OCI-LY7 (cell line): ENCODE measurements at regions not wholly inside any gene's neighbourhood (a gene's known extent, or its start where the extent isn't known, plus 50 kb on each side); places are given as distances from the start of the nearest gene placed in this dataset.

Experiments
- BruUV-seq: library from RNA; stranded (reverse); fragments of 400-500 nt; replicated peaks from 2 replicates; lab custom pipeline; 2021; lab: Mats Ljungman, UMichigan
- CTCF ChIA-PET: fragments of 300-600 bp; sonication (Branson Sonifier 250); formaldehyde crosslinking; loops from one replicate; lab custom pipeline; 2022; ENCODE audit warnings: antibody characterized with exemption; ENCODE audit not compliant: unreplicated experiment; lab: Charles Lee
- POLR2A ChIA-PET: fragments of 300-600 bp; sonication (Branson Sonifier 250); formaldehyde crosslinking; loops from one replicate; lab custom pipeline; 2022; ENCODE audit warnings: antibody characterized with exemption; lab: Charles Lee
- DNase-seq: peaks from one replicate; pipeline ENCODE4 v3.0.0-alpha.2; 2015; ENCODE audit warnings: low spot score
- H2AFZ ChIP-seq: fragments of 200-600 bp; sonication (generic), shearing (Covaris generic); 2 replicates; pipeline ENCODE4 v1.6.1; 2014; ENCODE audit warnings: mild to moderate bottlenecking, antibody characterized with exemption, low read length, moderate library complexity
- H3K27ac ChIP-seq: fragments of 200-600 bp; sonication (generic); 2 replicates; pipeline ENCODE4 v1.5.1; 2014; ENCODE audit warnings: mixed run types, low read depth, mild to moderate bottlenecking, moderate library complexity, low read length, inconsistent platforms; ENCODE audit not compliant: poor library complexity, severe bottlenecking
- H3K36me3 ChIP-seq: fragments of 200-600 bp; sonication (generic); 2 replicates; pipeline ENCODE4 v1.6.1; 2014; ENCODE audit warnings: mild to moderate bottlenecking, antibody characterized with exemption, low read length, moderate library complexity, mixed read lengths; ENCODE audit not compliant: insufficient read depth
- H3K4me1 ChIP-seq: fragments of 200-600 bp; sonication (generic); 2 replicates; pipeline ENCODE4 v1.5.1; 2014; ENCODE audit warnings: mild to moderate bottlenecking, low read length; ENCODE audit not compliant: insufficient read depth, poor library complexity, severe bottlenecking
- H3K4me2 ChIP-seq: fragments of 200-600 bp; sonication (generic); 2 replicates; pipeline ENCODE4 v1.6.1; 2014; ENCODE audit warnings: mild to moderate bottlenecking, low read length
- H3K4me3 ChIP-seq: fragments of 200-600 bp; sonication (generic); 2 replicates; pipeline ENCODE4 v1.5.1; 2014; ENCODE audit warnings: mild to moderate bottlenecking, low read depth, low read length; ENCODE audit not compliant: poor library complexity, severe bottlenecking
- H3K79me2 ChIP-seq: fragments of 200-600 bp; sonication (generic); 2 replicates; pipeline ENCODE4 v1.6.1; 2016; ENCODE audit warnings: low read depth, mild to moderate bottlenecking, low read length, moderate library complexity, mixed read lengths; ENCODE audit not compliant: insufficient read depth
- H3K9me2 ChIP-seq: fragments of 200-600 bp; sonication (generic); 2 replicates; pipeline ENCODE4 v1.6.1; 2016; ENCODE audit warnings: mild to moderate bottlenecking, low read length, mixed read lengths; ENCODE audit not compliant: insufficient read depth
- H3K9me3 ChIP-seq: fragments of 200-600 bp; sonication (generic); 2 replicates; pipeline ENCODE4 v1.6.1; 2014; ENCODE audit warnings: mild to moderate bottlenecking, mixed run types, low read length, mixed read lengths
- H4K20me1 ChIP-seq: fragments of 200-600 bp; sonication (generic); 2 replicates; pipeline ENCODE4 v1.6.1; 2014; ENCODE audit warnings: mild to moderate bottlenecking, antibody characterized with exemption, low read length, moderate library complexity, mixed read lengths; ENCODE audit not compliant: insufficient read depth
- EZH2phosphoT487 ChIP-seq: fragments of 200-600 bp; sonication (generic); IDR thresholded peaks from 2 replicates; pipeline ENCODE4 v1.6.1; 2018; ENCODE audit warnings: low read depth, borderline replicate concordance, mild to moderate bottlenecking, mixed run types, antibody characterized with exemption, low read length, moderate library complexity, mixed read lengths
- intact Hi-C: fragments of 100-400 bp; cut with micrococcal nuclease; formaldehyde crosslinking; loops from one replicate; pipeline ENCODE4 v1.10.0; 2022; ENCODE audit not compliant: unreplicated experiment
- TF ChIP-seq, protein P1 (sequence below): fragments of 200-600 bp; sonication (generic); conservative IDR thresholded peaks from 2 replicates; pipeline ENCODE4 v1.5.1; 2014; ENCODE audit warnings: mild to moderate bottlenecking, antibody characterized with exemption, low read length, moderate library complexity, mixed read lengths

DNA sequence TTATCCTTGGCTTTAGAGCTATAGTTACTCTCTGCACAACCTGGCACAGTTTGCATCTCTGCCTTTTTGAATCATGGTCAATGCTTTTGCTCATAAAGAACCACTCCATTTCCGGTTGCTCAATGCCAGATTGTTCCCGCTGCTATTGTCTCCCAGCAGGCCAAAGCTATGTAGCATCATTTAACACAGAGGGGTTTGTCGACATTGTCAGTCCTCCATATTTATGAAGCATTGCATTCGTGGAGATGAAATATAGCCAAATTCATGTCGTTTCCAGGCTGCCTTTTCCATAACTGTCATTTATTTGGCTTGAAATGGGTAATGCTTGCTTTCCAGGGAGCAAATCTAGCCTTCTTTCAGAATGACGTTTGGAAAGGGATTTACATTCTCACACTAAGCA lies 598.8 kb downstream of the EPHA7 start:
- H3K36me3 ChIP-seq, result no peaks in the 10 kb centered on the region
- intact Hi-C loops, result no loop called here
- no peaks in the 10 kb centered on the region; the same call in 1 of the 2 replicates for H3K9me2 ChIP-seq
- no peaks in the 10 kb centered on the region for H3K9me3 ChIP-seq
- POLR2A ChIA-PET, result no interaction called here
- no peak for DNase-seq
- H3K27ac ChIP-seq, result no peak overlapping the region
- H3K4me2 ChIP-seq, result no peak overlapping the region
- no peaks in the 10 kb centered on the region for H3K79me2 ChIP-seq
- H3K4me1 ChIP-seq, result no peaks in the 10 kb centered on the region
- H2AFZ ChIP-seq, result no peak overlapping the region
- BruUV-seq, result no TSS peak
- CTCF ChIA-PET, result no interaction called here
- H3K4me3 ChIP-seq, result no peak overlapping the region
- TF ChIP-seq, protein P1, sequence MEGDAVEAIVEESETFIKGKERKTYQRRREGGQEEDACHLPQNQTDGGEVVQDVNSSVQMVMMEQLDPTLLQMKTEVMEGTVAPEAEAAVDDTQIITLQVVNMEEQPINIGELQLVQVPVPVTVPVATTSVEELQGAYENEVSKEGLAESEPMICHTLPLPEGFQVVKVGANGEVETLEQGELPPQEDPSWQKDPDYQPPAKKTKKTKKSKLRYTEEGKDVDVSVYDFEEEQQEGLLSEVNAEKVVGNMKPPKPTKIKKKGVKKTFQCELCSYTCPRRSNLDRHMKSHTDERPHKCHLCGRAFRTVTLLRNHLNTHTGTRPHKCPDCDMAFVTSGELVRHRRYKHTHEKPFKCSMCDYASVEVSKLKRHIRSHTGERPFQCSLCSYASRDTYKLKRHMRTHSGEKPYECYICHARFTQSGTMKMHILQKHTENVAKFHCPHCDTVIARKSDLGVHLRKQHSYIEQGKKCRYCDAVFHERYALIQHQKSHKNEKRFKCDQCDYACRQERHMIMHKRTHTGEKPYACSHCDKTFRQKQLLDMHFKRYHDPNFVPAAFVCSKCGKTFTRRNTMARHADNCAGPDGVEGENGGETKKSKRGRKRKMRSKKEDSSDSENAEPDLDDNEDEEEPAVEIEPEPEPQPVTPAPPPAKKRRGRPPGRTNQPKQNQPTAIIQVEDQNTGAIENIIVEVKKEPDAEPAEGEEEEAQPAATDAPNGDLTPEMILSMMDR, result no peak
- no peak for TF ChIP-seq EZH2phosphoT487
- no peaks in the 10 kb centered on the region for H4K20me1 ChIP-seq

DNA sequence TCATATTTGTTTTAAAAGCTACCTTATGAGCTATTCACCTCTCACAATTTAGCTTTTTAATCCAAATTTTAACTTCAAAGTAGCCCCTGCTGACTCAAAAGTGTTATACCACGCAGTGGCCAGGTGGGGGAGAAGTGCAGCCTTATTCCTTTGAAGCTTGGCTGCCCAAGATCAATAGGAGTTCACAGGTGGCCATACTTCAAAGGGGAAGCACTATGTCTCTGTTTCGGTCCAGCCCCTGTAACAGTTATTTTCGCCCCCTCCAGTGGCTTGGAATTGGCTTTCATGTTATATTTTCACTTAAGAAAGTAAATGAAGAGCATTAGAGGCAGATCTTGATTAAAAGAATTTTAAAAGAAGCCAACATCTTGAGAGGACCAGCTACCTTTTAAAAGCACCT lies 608.4 kb downstream of the EPHA7 start:
- intact Hi-C loops, result loop anchor here (5.0 kb wide), 1 partner anchor 366 kb away; no protein-coding TSS in a partner anchor
- POLR2A ChIA-PET, result interaction anchor here (0.6 to 2.0 kb wide), 9 partner anchors 8 to 109 kb away, joined by 3 to 6 read pairs (median 4); no protein-coding TSS in a partner anchor

DNA sequence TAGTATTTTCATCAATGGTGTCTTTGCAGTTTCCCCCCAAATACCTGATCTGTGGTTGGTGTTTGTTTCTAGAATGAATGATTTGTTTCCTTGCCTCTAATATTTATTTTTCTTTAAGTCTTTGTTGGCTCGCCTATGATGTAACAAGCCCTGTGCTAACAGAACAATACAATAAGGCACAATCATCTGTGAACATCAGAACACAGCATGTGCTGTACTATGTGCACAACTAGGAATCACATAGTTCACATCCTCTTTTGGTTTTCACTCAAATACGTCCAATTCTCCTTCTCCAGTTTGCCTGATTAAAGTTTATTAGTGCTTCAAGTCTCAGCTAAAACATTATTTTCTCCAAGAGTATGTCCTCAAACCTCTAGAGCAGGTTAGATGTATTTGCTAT lies 613.1 kb downstream of the EPHA7 start:
- Histone ChIP-seq H3K4me2 (no peak overlapping the region), H4K20me1 (no peaks in the 10 kb centered on the region), H3K36me3 (no peaks in the 10 kb centered on the region), H3K27ac (no peak overlapping the region), H2AFZ (peak overlapping the region; percentile 52), H3K79me2 (no peaks in the 10 kb centered on the region), H3K9me3 (peaks cover 4% of the 10 kb centered on the region; the same call in 1 of the 2 replicates), H3K4me3 (no peak overlapping the region), H3K4me1 (peaks cover 27% of the 10 kb centered on the region), H3K9me2 (no peaks in the 10 kb centered on the region)
- POLR2A ChIA-PET, result no interaction called here
- intact Hi-C loops, result no loop called here
- DNase-seq, result no peak
- TF ChIP-seq, protein P1, result no peak
- TF ChIP-seq EZH2phosphoT487, result no peak
- CTCF ChIA-PET, result no interaction called here
- BruUV-seq, result no TSS peak

More for the DNA sequence above, 608.4 kb downstream of the EPHA7 start:
- TF ChIP-seq, protein P1, result peak; percentile 89
- no peak for TF ChIP-seq EZH2phosphoT487
- H3K9me2 ChIP-seq, result no peaks in the 10 kb centered on the region
- peak overlapping the region; percentile 66 for H3K4me2 ChIP-seq
- DNase-seq, result peak; percentile 93
- no peaks in the 10 kb centered on the region for H3K79me2 ChIP-seq
- H3K27ac ChIP-seq, result peak overlapping the region; percentile 77
- peaks cover 39% of the 10 kb centered on the region for H3K4me1 ChIP-seq
- H4K20me1 ChIP-seq, result no peaks in the 10 kb centered on the region
- CTCF ChIA-PET, result interaction anchor here (1.0 kb wide), 1 partner anchor 12 kb away, joined by 4 read pairs; no protein-coding TSS in a partner anchor
- no peaks in the 10 kb centered on the region for H3K9me3 ChIP-seq
- H3K36me3 ChIP-seq, result no peaks in the 10 kb centered on the region
- peak overlapping the region; percentile 96 for H2AFZ ChIP-seq
- H3K4me3 ChIP-seq, result peak overlapping the region; percentile 51
- no TSS peak for BruUV-seq
